GM13977 (cell line): ENCODE measurements at regions not wholly inside any gene's neighbourhood (a gene's known extent, or its start where the extent isn't known, plus 50 kb on each side); places are given as distances from the start of the nearest gene placed in this dataset.

Experiments used
- DNase-seq: peaks from one replicate; pipeline ENCODE4 v3.0.0; 2012; ENCODE audit warnings: low spot score
- in situ Hi-C: fragments of 300-500 bp; cut with MboI; formaldehyde crosslinking; loops from one replicate; pipeline ENCODE4 v1.12.0; 2022; ENCODE audit warnings: low sequenced_read_pairs, low pct_unique_long_range_greater_than_20kb, mixed read lengths, inconsistent platforms; ENCODE audit not compliant: unreplicated experiment
- TF ChIP-seq, protein P1 (sequence below): IDR thresholded peaks from 2 replicates; pipeline ENCODE4 v1.5.1; 2012; ENCODE audit warnings: mild to moderate bottlenecking, control low read depth; ENCODE audit not compliant: insufficient read depth; ENCODE audit errors: extremely low read depth, missing control alignments

DNA sequence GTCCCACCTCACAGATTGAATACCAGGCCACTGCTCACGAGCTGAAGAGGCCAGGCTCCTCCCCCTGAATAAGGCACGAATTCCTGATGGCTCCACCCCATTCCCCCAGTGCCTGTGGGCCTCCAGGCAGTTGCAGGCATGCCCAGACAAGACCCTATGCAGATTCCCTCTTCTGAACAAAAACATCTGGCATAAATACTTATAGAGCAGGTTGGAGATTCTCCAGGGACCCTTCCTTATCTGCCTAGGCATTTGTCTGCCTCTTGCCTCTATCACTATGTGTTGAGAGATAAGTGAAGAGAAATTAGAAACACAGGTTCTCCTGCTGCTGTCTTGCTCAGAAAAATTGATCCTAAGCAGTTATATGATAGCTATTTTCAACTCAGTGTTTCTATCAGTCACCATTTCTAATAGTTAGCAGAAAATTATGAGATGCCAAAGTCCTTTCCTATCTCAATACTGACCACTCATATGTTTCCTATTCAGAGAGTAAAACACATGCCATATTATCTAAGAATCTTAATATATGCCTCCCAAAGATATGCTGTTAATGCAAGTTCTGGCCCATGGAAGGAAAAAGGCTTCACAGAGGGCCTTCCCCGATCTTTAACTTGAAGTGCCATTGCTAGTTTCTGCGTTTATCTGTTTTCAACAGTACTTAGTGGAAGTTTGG is 364.0 kb downstream of the KCTD12 start:
- in situ Hi-C loops: no loop called here
- DNase-seq: no peak
- TF ChIP-seq, protein P1, sequence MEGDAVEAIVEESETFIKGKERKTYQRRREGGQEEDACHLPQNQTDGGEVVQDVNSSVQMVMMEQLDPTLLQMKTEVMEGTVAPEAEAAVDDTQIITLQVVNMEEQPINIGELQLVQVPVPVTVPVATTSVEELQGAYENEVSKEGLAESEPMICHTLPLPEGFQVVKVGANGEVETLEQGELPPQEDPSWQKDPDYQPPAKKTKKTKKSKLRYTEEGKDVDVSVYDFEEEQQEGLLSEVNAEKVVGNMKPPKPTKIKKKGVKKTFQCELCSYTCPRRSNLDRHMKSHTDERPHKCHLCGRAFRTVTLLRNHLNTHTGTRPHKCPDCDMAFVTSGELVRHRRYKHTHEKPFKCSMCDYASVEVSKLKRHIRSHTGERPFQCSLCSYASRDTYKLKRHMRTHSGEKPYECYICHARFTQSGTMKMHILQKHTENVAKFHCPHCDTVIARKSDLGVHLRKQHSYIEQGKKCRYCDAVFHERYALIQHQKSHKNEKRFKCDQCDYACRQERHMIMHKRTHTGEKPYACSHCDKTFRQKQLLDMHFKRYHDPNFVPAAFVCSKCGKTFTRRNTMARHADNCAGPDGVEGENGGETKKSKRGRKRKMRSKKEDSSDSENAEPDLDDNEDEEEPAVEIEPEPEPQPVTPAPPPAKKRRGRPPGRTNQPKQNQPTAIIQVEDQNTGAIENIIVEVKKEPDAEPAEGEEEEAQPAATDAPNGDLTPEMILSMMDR: no peak

DNA sequence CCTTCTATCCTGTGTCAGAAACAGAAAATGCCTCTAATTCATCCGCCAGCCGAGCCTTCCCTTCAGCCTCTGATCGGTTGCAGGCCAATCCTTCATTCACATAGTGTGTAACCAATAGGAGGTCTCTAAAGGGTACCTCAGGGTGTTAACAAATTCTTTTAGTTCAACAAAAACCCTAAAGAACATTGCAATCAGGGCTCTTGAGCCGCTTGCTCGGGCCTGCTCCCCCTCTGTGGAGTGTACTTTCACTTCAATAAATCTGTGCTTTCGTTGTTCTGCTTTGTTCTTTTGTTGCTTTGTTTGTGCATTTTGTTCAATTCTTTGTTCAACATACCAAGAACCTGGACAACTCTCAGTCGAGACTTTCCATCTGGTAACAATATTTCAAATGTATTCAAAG is 366.5 kb downstream of the KCTD12 start:
- TF ChIP-seq, protein P1: no peak
- no peak for DNase-seq
- in situ Hi-C loops: no loop called here

DNA sequence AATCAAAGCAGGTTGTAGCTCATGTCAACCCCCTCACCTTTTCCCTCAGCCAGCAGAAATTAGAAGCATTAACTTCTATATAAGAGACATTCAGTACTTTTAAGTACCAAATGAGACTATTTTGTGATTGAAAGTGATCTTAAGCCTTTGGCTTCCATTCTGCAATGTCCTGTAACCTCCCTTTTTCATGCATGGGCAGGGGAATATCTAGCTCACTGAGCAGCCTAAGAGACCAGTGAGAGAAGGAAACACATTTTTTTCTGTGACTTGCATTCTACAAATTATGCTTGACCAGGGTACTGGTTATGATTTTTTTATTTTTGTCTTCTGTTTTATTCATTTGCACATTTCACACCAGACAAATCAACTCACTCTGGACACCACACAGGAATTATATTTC is 369.6 kb downstream of the KCTD12 start:
- no peak for DNase-seq
- in situ Hi-C loops: no loop called here
- TF ChIP-seq, protein P1: no peak

DNA sequence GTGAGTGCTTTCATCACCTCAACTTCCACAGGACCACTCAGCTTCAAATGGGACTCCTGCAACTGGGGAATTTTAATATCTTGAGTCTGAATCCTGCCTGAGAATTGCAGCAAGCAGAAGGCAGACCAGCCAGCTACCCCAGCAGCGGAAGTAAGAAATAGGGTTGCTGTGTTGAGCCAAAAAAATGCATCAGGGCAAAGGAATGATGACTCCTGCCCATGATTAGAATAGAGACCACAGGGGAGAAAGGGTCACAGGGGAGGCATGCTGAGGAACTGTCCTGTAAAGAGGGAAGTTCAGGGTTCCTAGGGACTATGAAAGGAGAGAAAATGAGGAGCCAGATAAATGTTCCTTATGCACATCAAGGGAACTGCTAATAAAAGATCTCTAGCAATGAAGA is 370.2 kb downstream of the KCTD12 start:
- TF ChIP-seq, protein P1: no peak
- no peak for DNase-seq

DNA sequence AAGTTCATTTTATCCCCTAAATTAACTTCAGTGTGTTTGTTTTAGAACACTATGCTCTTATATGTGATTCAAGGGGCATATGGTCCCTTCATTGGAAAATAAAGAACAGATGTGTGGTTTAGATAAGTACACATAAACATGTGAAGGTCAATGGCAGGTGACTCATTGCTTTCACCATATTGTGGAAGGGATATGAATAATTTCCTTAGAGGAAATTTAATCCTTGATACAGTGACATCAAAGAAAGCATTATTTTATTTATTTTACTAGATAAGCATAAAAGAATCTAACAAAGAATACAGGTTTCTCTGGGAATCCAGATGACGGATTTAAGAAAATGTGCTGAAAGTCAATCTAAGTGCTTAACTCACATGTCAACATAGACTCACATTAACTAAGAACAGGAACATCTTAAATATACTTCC is 373.5 kb downstream of the KCTD12 start:
- no peak for DNase-seq
- TF ChIP-seq, protein P1: no peak
- in situ Hi-C loops: no loop called here

More for the DNA sequence above, 370.2 kb downstream of the KCTD12 start:
- in situ Hi-C loops: no loop called here

DNA sequence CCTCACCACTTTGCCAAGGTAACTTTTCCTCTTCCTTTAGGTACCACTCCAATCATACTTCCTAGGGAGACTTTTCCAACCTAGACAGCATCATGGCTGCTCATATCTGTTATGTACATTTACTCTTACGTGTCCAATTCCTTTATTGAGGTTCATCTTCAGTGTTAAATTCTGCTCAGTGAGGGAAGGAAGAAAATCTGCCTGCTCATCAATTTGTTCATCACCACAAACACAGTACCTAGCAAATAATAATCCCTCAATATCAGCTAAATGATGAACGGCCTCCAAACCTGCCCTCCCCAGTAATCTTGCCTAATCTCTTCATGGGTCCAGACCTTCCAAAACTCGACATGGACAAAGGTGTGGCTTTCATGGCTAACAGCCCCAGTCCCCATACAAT is 380.8 kb downstream of the KCTD12 start:
- TF ChIP-seq, protein P1: no peak
- in situ Hi-C loops: no loop called here
- no peak for DNase-seq
